ENCODE measurements at regions not wholly inside any gene's neighbourhood (a gene's known extent, or its start where the extent isn't known, plus 50 kb on each side); places are given as distances from the start of the nearest gene placed in this dataset.

- H3K4me3 ChIP-seq (ENCODE audit: low read depth, low read length): no peak overlapping the region
- DNase-seq (ENCODE audit: low read depth in 4 of 6, low spot score in 6 of 6): no peak
- H3K4me1 ChIP-seq (ENCODE audit: control insufficient read depth, insufficient read depth, low read length): no peaks in the 10 kb centered on the region
- no peaks in the 10 kb centered on the region for H3K36me3 ChIP-seq (ENCODE audit: control insufficient read depth, insufficient read depth, low read length)
- H3K27ac ChIP-seq (ENCODE audit: low read depth, low read length): no peak overlapping the region
- H3K27me3 ChIP-seq (ENCODE audit: control insufficient read depth, insufficient read depth, low read length): no peaks in the 10 kb centered on the region
- no CpG with 5 or more reads among the region's 1 CpG for WGBS (ENCODE audit: insufficient coverage)
- no peaks in the 10 kb centered on the region for H3K9me3 ChIP-seq (ENCODE audit: control insufficient read depth, insufficient read depth, low read length)
These were observed 147.8 kb upstream of the DTNBP1 start for GRCh38 chr6:15810618-15811017.

GRCh38 chr6:15809367-15809766, 146.5 kb upstream of the DTNBP1 start:
- Histone ChIP-seq H3K9me3 (ENCODE audit: control insufficient read depth, insufficient read depth, low read length) (no peaks in the 10 kb centered on the region), H3K27ac (ENCODE audit: low read depth, low read length) (no peak overlapping the region), H3K27me3 (ENCODE audit: control insufficient read depth, insufficient read depth, low read length) (no peaks in the 10 kb centered on the region), H3K4me3 (ENCODE audit: low read depth, low read length) (no peak overlapping the region), H3K36me3 (ENCODE audit: control insufficient read depth, insufficient read depth, low read length) (no peaks in the 10 kb centered on the region), H3K4me1 (ENCODE audit: control insufficient read depth, insufficient read depth, low read length) (no peaks in the 10 kb centered on the region)
- 33% methylated on average over 1 of the region's 2 CpGs for WGBS (ENCODE audit: insufficient coverage)
- DNase-seq (ENCODE audit: low read depth in 4 of 6, low spot score in 6 of 6): no peak

- Histone ChIP-seq H3K4me1 (ENCODE audit: control insufficient read depth, insufficient read depth, low read length) (no peaks in the 10 kb centered on the region), H3K9me3 (ENCODE audit: control insufficient read depth, insufficient read depth, low read length) (no peaks in the 10 kb centered on the region), H3K4me3 (ENCODE audit: low read depth, low read length) (no peak overlapping the region), H3K27ac (ENCODE audit: low read depth, low read length) (peak overlapping the region; percentile 10), H3K36me3 (ENCODE audit: control insufficient read depth, insufficient read depth, low read length) (no peaks in the 10 kb centered on the region), H3K27me3 (ENCODE audit: control insufficient read depth, insufficient read depth, low read length) (no peaks in the 10 kb centered on the region)
- DNase-seq (ENCODE audit: low read depth in 4 of 6, low spot score in 6 of 6): peak in 3 of 6 donors; percentile 17 to 93 (median 37)
- 15% methylated on average over 7 of the region's 13 CpGs for WGBS (ENCODE audit: insufficient coverage)
These were observed 141.6 kb upstream of the DTNBP1 start for GRCh38 chr6:15804164-15805154.

- Histone ChIP-seq H3K27ac (ENCODE audit: low read depth, low read length) (no peak overlapping the region), H3K4me1 (ENCODE audit: control insufficient read depth, insufficient read depth, low read length) (no peaks in the 10 kb centered on the region), H3K27me3 (ENCODE audit: control insufficient read depth, insufficient read depth, low read length) (no peaks in the 10 kb centered on the region), H3K4me3 (ENCODE audit: low read depth, low read length) (no peak overlapping the region), H3K36me3 (ENCODE audit: control insufficient read depth, insufficient read depth, low read length) (no peaks in the 10 kb centered on the region), H3K9me3 (ENCODE audit: control insufficient read depth, insufficient read depth, low read length) (no peaks in the 10 kb centered on the region)
- peak in 1 of 6 donors; percentile 81 for DNase-seq (ENCODE audit: low read depth in 4 of 6, low spot score in 6 of 6)
- no CpG with 5 or more reads among the region's 5 CpGs for WGBS (ENCODE audit: insufficient coverage)
These were observed 139.6 kb upstream of the DTNBP1 start for GRCh38 chr6:15802466-15802865.

- H3K9me3 ChIP-seq (ENCODE audit: control insufficient read depth, insufficient read depth, low read length): no peaks in the 10 kb centered on the region
- H3K4me1 ChIP-seq (ENCODE audit: control insufficient read depth, insufficient read depth, low read length): no peaks in the 10 kb centered on the region
- WGBS (ENCODE audit: insufficient coverage): 100% methylated on average over 1 of the region's 7 CpGs
- H3K36me3 ChIP-seq (ENCODE audit: control insufficient read depth, insufficient read depth, low read length): no peaks in the 10 kb centered on the region
- DNase-seq (ENCODE audit: low read depth in 4 of 6, low spot score in 6 of 6): no peak
- no peaks in the 10 kb centered on the region for H3K27me3 ChIP-seq (ENCODE audit: control insufficient read depth, insufficient read depth, low read length)
- H3K4me3 ChIP-seq (ENCODE audit: low read depth, low read length): no peak overlapping the region
- no peak overlapping the region for H3K27ac ChIP-seq (ENCODE audit: low read depth, low read length)
These were observed 139.1 kb upstream of the DTNBP1 start for GRCh38 chr6:15801912-15802311.

GRCh38 chr6:15800841-15801617, 138.2 kb upstream of the DTNBP1 start:
- no peak overlapping the region for H3K4me3 ChIP-seq (ENCODE audit: low read depth, low read length)
- no peaks in the 10 kb centered on the region for H3K27me3 ChIP-seq (ENCODE audit: control insufficient read depth, insufficient read depth, low read length)
- 85% methylated on average over 9 of the region's 11 CpGs for WGBS (ENCODE audit: insufficient coverage)
- peak in 1 of 6 donors; percentile 57 for DNase-seq (ENCODE audit: low read depth in 4 of 6, low spot score in 6 of 6)
- H3K9me3 ChIP-seq (ENCODE audit: control insufficient read depth, insufficient read depth, low read length): no peaks in the 10 kb centered on the region
- no peaks in the 10 kb centered on the region for H3K4me1 ChIP-seq (ENCODE audit: control insufficient read depth, insufficient read depth, low read length)
- no peaks in the 10 kb centered on the region for H3K36me3 ChIP-seq (ENCODE audit: control insufficient read depth, insufficient read depth, low read length)
- H3K27ac ChIP-seq (ENCODE audit: low read depth, low read length): no peak overlapping the region

GRCh38 chr6:15798533-15799255, 135.9 kb upstream of the DTNBP1 start:
- Histone ChIP-seq H3K27ac (ENCODE audit: low read depth, low read length) (no peak overlapping the region), H3K9me3 (ENCODE audit: control insufficient read depth, insufficient read depth, low read length) (no peaks in the 10 kb centered on the region), H3K4me3 (ENCODE audit: low read depth, low read length) (no peak overlapping the region), H3K36me3 (ENCODE audit: control insufficient read depth, insufficient read depth, low read length) (no peaks in the 10 kb centered on the region), H3K27me3 (ENCODE audit: control insufficient read depth, insufficient read depth, low read length) (no peaks in the 10 kb centered on the region), H3K4me1 (ENCODE audit: control insufficient read depth, insufficient read depth, low read length) (no peaks in the 10 kb centered on the region)
- no peak for DNase-seq (ENCODE audit: low read depth in 4 of 6, low spot score in 6 of 6)
- WGBS (ENCODE audit: insufficient coverage): 0% methylated on average over 1 of the region's 2 CpGs

GRCh38 chr6:15796844-15797243, 134.0 kb upstream of the DTNBP1 start:
- no peak for DNase-seq (ENCODE audit: low read depth in 4 of 6, low spot score in 6 of 6)
- peaks cover under 1% of the 10 kb centered on the region for H3K4me1 ChIP-seq (ENCODE audit: control insufficient read depth, insufficient read depth, low read length)
- H3K27ac ChIP-seq (ENCODE audit: low read depth, low read length): no peak overlapping the region
- WGBS (ENCODE audit: insufficient coverage): 48% methylated on average over 4 of the region's 5 CpGs
- H3K9me3 ChIP-seq (ENCODE audit: control insufficient read depth, insufficient read depth, low read length): no peaks in the 10 kb centered on the region
- H3K36me3 ChIP-seq (ENCODE audit: control insufficient read depth, insufficient read depth, low read length): no peaks in the 10 kb centered on the region
- H3K27me3 ChIP-seq (ENCODE audit: control insufficient read depth, insufficient read depth, low read length): no peaks in the 10 kb centered on the region
- no peak overlapping the region for H3K4me3 ChIP-seq (ENCODE audit: low read depth, low read length)

GRCh38 chr6:15796130-15796771, 133.4 kb upstream of the DTNBP1 start:
- peaks cover 5% of the 10 kb centered on the region for H3K4me1 ChIP-seq (ENCODE audit: control insufficient read depth, insufficient read depth, low read length)
- no peaks in the 10 kb centered on the region for H3K9me3 ChIP-seq (ENCODE audit: control insufficient read depth, insufficient read depth, low read length)
- no peak overlapping the region for H3K27ac ChIP-seq (ENCODE audit: low read depth, low read length)
- no peaks in the 10 kb centered on the region for H3K27me3 ChIP-seq (ENCODE audit: control insufficient read depth, insufficient read depth, low read length)
- H3K36me3 ChIP-seq (ENCODE audit: control insufficient read depth, insufficient read depth, low read length): no peaks in the 10 kb centered on the region
- H3K4me3 ChIP-seq (ENCODE audit: low read depth, low read length): no peak overlapping the region
- WGBS (ENCODE audit: insufficient coverage): 81% methylated on average over 6 of the region's 7 CpGs
- DNase-seq (ENCODE audit: low read depth in 4 of 6, low spot score in 6 of 6): no peak
